ENCODE measurements at regions not wholly inside any gene's neighbourhood (a gene's known extent, or its start where the extent isn't known, plus 50 kb on each side); places are given as distances from the start of the nearest gene placed in this dataset.
"Not testable (repeated sequence)": the region's sequence is repeated elsewhere in the genome, so short reads cannot be mapped to it uniquely, and the experiment has no call there.

DNA sequence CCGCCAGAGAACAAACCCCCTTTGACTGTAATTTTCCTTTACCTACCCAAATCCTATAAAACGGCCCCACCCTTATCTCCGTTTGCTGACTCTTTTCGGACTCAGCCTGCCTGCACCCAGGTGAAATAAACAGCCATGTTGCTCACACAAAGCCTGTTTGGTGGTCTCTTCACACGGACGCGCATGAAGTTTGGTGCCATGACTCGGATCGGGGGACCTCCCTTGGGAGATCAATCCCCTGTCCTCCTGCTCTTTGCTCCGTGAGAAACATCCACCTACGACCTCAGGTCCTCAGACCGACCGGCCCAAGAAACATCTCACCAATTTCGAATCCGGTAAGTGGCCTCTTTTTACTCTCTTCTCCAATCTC lies 52.1 kb upstream of the FAM124A start:
- not testable (repeated sequence) for DNase-seq (ENCODE audit: low read depth, low spot score)

GRCh38 chr13:51169303-51170127 lies 52.7 kb upstream of the FAM124A start:
- peak; percentile 74 for DNase-seq (ENCODE audit: low read depth, low spot score)

DNA sequence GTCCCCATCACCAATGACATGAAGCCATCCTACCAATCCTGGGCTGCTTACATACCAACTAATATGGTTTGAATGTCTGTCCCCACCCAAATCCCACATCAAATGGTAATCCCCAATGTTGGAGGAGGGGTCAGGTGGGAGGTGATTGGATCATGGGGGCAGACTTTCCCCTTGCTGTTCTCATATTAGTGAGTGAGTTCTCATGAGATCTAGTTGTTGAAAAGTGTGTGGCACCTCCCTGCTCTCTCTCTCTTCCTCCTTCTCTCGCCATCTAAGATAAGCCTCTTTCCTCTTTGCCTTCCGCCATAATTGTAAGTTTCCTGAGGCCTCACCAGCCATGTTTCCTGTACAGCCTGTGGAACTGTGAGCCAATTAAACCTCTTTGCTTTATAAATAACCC lies 53.6 kb upstream of the FAM124A start:
- DNase-seq (ENCODE audit: low read depth, low spot score) = no peak

DNA sequence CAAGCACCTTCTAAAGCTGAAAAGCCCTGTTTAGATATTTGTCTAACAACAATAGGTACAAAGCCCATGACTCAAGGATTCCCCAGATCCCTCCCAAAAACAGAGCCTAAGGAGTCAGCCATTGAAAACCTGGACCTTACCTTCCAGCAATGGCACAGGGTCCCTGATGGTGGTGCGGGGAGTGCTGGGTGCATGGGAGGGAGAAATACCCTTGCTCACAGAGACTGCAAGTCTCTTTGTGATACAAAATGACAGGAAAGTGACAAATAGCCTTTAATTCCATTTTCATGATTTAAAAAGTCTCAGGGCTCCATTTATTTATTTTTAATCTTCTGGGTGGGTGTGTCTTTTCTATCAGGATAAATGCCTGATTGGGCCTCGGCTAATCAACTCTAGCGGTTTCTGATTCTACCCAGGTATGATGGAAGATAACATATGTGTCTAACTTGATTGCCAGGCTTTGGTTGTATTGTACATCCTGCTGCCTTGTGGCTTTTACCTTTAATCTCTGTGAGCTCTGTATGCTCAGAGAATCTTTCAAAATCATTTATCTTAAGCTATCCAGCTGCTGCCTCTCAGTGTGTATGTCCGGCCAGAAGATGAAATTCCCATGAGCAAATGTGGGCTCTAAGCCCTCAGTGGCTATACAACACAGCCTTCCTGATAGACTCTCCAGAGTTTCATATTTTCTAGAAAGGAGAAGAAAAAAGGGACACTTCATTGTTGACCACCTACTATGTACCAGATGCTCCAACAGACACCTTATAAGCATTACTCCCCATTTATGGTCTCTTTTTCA lies 54.6 kb upstream of the FAM124A start:
- DNase-seq (ENCODE audit: low read depth, low spot score) = no peak

- DNase-seq (ENCODE audit: low read depth, low spot score) = no peak
Measured at GRCh38 chr13:51162701-51163100, 51.6 kb upstream of the C13orf42 start.
